Keratinocyte (primary cell): ENCODE measurements at regions not wholly inside any gene's neighbourhood (a gene's known extent, or its start where the extent isn't known, plus 50 kb on each side); places are given as distances from the start of the nearest gene placed in this dataset.

Source experiments
- EZH2 ChIP-seq: IDR thresholded peaks from one replicate; pipeline ENCODE4 v1.6.1; 2012; ENCODE audit warnings: inconsistent platforms, mild to moderate bottlenecking, low read length, moderate library complexity
- TF ChIP-seq, protein P1 (sequence below), 3 experiments: IDR thresholded peaks in 1 of 3; conservative IDR thresholded peaks in 1 of 3; optimal IDR thresholded peaks in 1 of 3; 2 replicates in 2 of 3; 3 replicates in 1 of 3; pipeline versions ENCODE3 to v1.5.1; 2011; ENCODE audit warnings: low read length in 3 of 3, mild to moderate bottlenecking in 3 of 3, moderate library complexity in 2 of 3, control low read depth in 1 of 3, inconsistent platforms in 1 of 3; ENCODE audit not compliant: insufficient read depth in 2 of 3; ENCODE audit errors: extremely low read depth in 1 of 3

DNA sequence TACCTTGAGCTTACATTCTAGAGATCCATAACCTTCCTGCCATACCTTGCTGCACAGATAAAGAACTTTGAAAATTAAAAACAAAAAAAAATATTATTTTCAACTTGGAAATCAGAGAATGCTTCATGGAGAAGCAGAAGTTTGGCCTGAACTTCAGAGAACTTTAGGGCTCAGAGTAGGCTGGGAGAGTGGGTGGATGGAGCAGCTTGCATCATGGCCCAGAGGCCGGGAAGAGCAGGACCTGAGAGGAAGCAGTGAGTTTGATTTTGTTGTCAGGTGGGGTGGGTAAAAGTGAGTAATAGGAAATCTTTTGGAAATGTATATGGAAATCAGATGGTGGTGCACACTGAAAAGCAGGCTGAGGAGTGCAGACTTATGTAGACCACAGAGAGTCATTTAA, 228.5 kb upstream of the KRR1 start:
- TF ChIP-seq, protein P1, sequence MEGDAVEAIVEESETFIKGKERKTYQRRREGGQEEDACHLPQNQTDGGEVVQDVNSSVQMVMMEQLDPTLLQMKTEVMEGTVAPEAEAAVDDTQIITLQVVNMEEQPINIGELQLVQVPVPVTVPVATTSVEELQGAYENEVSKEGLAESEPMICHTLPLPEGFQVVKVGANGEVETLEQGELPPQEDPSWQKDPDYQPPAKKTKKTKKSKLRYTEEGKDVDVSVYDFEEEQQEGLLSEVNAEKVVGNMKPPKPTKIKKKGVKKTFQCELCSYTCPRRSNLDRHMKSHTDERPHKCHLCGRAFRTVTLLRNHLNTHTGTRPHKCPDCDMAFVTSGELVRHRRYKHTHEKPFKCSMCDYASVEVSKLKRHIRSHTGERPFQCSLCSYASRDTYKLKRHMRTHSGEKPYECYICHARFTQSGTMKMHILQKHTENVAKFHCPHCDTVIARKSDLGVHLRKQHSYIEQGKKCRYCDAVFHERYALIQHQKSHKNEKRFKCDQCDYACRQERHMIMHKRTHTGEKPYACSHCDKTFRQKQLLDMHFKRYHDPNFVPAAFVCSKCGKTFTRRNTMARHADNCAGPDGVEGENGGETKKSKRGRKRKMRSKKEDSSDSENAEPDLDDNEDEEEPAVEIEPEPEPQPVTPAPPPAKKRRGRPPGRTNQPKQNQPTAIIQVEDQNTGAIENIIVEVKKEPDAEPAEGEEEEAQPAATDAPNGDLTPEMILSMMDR (optimal IDR thresholded peaks at IDR 0.05 in 1 of 3, IDR thresholded peaks at IDR 0.05 in 1 of 3, conservative IDR thresholded peaks at IDR 0.05 in 1 of 3; ENCODE audit: extremely low read depth in 1 of 3, insufficient read depth in 2 of 3, low read length in 3 of 3) = no peak
- no peak for TF ChIP-seq EZH2
